ENCODE measurements at regions not wholly inside any gene's neighbourhood (a gene's known extent, or its start where the extent isn't known, plus 50 kb on each side); places are given as distances from the start of the nearest gene placed in this dataset.

DNA sequence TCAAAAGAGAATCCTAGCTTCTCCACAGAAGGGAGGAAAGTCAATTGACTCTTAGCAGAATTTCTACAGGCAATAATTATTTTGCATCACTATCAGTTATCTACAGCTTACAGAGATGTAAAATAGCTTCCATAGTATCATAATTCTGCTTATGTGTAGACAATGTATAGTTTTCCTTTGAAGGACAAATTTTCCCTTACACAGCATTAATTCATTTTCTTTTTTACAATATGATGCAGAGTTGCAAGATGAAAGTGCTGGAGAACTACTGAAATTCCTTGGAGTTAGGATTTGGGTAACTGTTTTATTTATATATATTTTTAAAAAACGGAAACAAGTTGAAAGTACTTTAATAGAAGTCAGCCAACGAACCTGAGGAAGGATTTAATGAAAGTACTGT, 111.0 kb upstream of the CPHXL start:
- no peak for DNase-seq (ENCODE audit: low spot score)
- TF ChIP-seq, protein P1, sequence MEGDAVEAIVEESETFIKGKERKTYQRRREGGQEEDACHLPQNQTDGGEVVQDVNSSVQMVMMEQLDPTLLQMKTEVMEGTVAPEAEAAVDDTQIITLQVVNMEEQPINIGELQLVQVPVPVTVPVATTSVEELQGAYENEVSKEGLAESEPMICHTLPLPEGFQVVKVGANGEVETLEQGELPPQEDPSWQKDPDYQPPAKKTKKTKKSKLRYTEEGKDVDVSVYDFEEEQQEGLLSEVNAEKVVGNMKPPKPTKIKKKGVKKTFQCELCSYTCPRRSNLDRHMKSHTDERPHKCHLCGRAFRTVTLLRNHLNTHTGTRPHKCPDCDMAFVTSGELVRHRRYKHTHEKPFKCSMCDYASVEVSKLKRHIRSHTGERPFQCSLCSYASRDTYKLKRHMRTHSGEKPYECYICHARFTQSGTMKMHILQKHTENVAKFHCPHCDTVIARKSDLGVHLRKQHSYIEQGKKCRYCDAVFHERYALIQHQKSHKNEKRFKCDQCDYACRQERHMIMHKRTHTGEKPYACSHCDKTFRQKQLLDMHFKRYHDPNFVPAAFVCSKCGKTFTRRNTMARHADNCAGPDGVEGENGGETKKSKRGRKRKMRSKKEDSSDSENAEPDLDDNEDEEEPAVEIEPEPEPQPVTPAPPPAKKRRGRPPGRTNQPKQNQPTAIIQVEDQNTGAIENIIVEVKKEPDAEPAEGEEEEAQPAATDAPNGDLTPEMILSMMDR (IDR thresholded peaks at IDR 0.05) = no peak
- ATAC-seq (ENCODE audit: low FRiP score) = no peak

GRCh38 chr16:75837681-75838080, 111.4 kb upstream of the CPHXL start:
- DNase-seq (ENCODE audit: low spot score) (no peak), ATAC-seq (ENCODE audit: low FRiP score) (no peak)

DNA sequence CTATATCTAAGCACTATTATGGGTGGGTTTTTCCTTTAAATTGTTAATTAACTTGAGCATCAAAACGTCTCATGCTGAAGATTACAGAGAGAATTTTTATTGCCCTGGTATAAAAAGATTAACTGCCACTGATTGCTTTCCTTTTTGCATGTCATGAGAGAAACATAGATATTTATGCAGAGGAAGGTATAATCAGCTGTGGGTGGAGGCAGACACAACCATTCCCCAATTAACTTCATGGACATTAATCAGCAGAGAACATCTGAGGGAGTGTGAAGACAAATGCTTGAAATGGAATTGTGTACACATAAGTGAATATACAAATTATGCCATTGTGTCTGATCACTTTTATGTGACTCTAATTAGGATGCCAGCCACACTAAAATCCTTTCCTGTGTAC, 115.2 kb upstream of the CPHXL start:
- DNase-seq (ENCODE audit: low spot score) (no peak), ATAC-seq (ENCODE audit: low FRiP score) (no peak)
- TF ChIP-seq, protein P1 (IDR thresholded peaks at IDR 0.05) = no peak

More at GRCh38 chr16:75837681-75838080, 111.4 kb upstream of the CPHXL start:
- TF ChIP-seq, protein P1 (IDR thresholded peaks at IDR 0.05) = no peak

GRCh38 chr16:75847172-75847571, 120.9 kb upstream of the CPHXL start:
- no peak for ATAC-seq (ENCODE audit: low FRiP score)
- DNase-seq (ENCODE audit: low spot score) = no peak
- TF ChIP-seq, protein P1 (IDR thresholded peaks at IDR 0.05) = no peak

- DNase-seq (ENCODE audit: low spot score) = no peak
- TF ChIP-seq, protein P1 (IDR thresholded peaks at IDR 0.05) = no peak
- ATAC-seq (ENCODE audit: low FRiP score) = no peak
Observed at GRCh38 chr16:75854152-75854551, 127.9 kb upstream of the CPHXL start.

GRCh38 chr16:75860326-75861053, 134.2 kb upstream of the CPHXL start:
- TF ChIP-seq, protein P1 (IDR thresholded peaks at IDR 0.05) = no peak
- ATAC-seq (ENCODE audit: low FRiP score) = no peak
- DNase-seq (ENCODE audit: low spot score) = no peak

Data from omental fat pad (tissue), 3 donors.